HG03469 (cell line): ENCODE measurements at regions not wholly inside any gene's neighbourhood (a gene's known extent, or its start where the extent isn't known, plus 50 kb on each side); places are given as distances from the start of the nearest gene placed in this dataset.
"Not testable (repeated sequence)": the region's sequence is repeated elsewhere in the genome, so short reads cannot be mapped to it uniquely, and the experiment has no call there.

Experiments
- ATAC-seq: cut with Tn5 transposase; IDR thresholded peaks from one replicate; pipeline ENCODE4 v1.9.1; 2021; ENCODE audit warnings: mild to moderate bottlenecking, moderate library complexity, moderate number of reproducible peaks; ENCODE audit not compliant: unreplicated experiment

DNA sequence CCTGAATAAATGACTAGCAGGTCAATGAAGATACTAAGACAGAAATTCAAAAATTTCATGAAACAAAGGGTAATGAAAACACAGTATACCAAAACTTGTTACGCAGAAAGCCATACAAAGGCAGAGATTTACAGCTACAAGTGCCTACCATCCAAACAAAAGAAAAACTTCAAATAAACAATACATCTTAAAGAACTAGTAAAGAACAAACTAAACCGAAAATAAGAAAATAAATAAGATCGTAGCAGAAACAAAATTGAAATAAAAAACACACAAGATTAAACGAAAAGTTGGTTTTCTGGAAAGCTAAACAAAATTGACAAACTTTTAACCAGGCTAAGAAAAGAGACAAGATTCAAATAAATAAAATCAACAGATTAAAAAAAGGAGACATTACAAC is 51.5 kb downstream of the VPREB1 start:
- ATAC-seq: not testable (repeated sequence)

DNA sequence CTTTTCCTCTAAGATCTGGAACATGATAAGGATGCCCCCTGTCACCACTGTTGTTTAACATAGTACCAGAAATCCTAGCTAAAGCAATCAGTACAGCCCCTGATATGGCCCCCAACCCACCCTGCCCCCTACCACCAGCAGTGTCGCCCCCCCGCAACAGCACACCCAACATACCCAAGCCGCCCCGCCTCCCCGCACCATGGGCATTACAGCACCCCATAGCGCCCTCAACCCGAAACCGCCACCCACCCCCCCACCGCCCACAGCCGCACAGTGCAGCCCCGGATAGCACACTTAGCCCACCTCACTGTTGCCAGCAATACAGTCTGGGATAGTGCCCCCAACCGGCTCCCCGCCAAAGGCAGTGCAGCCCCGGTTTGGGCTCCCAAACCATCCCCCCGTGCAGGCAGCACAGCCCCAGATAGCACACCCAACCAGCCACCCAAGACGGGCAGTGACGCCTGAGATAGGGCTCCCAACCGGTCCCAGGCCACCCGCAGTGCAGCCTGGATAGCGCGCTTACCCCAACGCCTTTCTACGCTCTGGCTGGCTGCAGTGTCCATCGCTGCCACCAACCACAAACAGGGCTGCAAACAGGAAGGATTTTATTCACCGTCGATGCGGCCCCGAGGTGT is 52.7 kb downstream of the VPREB1 start:
- ATAC-seq: not testable (repeated sequence)

DNA sequence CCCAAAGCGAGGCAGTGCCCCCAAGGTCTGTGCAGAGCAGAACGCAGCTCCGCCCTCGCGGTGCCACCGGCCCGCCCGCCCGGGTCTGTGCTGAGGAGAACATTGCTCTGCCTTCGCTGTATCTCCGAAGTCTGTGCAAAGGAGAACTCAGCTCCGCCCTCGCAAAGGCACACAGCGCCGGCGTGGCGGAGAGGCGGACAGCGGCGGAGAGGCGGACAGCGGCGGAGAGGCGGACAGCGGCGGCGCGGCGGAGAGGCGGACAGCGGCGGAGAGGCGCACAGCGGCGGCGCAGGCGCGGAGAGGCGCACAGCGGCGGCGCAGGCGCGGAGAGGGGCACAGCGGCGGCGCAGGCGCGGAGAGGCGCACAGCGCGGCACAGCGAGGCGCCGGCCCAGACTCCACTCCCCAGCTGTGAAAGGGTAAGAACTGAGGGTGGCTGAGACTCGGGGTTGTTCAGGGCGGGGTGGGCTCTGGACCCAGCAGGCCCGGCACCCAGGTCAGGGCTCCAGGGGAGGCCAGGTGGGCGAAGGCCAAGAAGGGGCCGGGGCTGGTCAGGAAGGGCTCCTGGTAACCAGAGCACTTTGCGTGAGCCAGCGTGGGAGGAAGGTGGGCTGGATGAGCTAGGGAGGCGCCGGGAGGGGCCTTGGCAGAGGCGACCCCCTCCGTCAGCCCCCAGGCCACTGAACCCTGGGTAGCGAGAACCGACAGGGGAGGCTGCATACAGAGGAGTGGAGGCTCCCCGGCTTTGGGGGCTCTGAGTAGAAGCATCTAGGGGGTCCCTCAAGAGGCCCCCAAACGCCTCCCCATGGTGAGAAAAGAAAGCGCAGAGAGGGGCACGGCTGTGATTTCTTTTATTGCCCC is 53.4 kb downstream of the VPREB1 start:
- not testable (repeated sequence) for ATAC-seq

DNA sequence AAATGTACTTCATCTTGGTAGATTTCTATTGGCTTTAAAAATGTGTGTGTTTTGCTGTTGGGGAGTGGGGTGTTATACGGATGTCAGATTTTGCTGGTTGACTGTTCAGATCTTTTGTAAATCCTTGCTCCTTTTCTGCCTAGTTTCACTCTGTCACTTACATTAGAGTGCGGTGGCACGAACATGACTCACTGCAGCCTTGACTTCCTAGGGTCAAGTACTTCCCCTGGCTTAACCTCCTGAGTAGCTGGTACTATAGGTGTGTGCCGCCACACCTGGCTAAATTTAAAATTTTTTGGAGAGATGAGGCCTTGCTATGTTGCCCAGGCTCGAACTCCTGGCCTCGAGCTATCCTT is 54.0 kb downstream of the VPREB1 start:
- not testable (repeated sequence) for ATAC-seq

DNA sequence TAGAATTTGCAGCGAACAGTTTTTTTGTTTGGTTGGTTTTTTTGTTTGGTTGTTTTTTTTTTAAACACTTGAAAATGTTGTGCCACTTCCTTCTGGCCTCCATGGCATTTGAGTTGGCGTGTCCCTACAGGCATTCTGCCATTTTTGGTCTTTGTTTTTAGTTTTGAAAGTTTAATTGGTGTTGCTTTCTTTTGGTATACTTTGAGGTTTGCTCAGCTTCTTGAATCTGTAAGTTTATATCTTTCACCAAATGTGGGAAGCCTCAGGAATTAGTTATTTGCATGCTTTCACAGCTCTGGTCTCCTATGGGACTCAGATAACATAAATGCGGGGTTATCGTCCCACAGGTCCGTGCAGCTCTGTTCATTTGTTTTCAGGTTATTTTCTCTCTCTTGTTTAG is 55.9 kb downstream of the VPREB1 start:
- not testable (repeated sequence) for ATAC-seq

DNA sequence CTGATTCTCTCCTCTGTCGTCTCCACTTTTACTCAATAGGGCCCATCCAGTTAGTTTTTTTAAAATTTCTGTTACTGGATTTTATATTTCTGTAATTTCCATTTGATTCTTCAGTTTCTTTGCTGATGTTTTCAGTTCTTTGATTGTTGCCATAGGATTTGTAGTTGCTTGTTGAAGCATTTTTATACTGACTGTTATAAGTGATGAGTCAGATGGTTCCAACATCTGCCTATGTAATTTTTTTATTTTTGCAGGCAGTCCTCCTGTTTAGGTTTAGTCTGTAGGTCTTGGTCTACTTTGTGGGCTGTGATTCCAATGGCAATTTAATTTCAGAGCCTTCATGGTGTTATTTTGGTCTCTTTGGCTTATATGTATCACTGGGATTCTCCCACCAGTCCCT is 56.4 kb downstream of the VPREB1 start:
- ATAC-seq: not testable (repeated sequence)

DNA sequence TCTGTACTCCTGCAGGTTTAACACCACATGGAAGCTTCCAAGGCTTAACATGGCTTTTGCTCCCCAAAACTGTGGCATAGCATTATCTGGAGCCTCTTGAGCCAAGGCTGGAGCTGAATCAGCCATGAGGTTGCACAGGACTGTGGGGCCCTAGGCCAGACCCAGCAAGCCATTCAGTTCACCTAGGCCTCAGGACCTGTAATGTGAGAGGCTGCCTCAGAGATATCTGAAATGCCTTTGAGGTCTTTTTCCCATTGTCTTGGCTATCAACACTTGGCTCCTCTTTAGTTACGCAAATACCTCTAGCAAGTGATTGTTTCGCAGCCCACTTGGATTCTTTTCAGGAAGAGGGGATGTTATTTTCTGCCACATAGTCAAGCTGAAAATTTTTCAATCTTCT is 72.0 kb downstream of the VPREB1 start:
- ATAC-seq: no peak

DNA sequence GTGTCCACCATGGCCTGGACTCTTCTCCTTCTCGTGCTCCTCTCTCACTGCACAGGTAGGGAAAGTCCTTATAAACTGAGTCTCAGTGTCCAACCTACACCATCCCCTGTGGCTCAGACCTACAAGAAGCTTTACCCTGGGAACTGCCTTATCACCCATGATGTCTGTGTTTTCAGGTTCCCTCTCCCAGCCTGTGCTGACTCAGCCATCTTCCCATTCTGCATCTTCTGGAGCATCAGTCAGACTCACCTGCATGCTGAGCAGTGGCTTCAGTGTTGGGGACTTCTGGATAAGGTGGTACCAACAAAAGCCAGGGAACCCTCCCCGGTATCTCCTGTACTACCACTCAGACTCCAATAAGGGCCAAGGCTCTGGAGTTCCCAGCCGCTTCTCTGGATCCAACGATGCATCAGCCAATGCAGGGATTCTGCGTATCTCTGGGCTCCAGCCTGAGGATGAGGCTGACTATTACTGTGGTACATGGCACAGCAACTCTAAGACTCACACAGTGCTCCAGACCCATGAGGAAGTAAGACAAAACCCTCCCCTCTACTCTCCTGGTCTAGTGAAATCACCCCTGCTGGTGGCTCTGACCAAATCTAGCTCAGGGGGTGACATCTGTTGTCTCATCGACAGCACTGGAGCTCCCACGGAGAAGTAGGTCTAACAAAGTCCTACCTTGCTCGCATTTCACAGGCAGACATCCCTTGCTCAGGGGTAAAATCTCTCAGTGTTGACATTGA is 74.3 kb downstream of the VPREB1 start:
- ATAC-seq: no peak

DNA sequence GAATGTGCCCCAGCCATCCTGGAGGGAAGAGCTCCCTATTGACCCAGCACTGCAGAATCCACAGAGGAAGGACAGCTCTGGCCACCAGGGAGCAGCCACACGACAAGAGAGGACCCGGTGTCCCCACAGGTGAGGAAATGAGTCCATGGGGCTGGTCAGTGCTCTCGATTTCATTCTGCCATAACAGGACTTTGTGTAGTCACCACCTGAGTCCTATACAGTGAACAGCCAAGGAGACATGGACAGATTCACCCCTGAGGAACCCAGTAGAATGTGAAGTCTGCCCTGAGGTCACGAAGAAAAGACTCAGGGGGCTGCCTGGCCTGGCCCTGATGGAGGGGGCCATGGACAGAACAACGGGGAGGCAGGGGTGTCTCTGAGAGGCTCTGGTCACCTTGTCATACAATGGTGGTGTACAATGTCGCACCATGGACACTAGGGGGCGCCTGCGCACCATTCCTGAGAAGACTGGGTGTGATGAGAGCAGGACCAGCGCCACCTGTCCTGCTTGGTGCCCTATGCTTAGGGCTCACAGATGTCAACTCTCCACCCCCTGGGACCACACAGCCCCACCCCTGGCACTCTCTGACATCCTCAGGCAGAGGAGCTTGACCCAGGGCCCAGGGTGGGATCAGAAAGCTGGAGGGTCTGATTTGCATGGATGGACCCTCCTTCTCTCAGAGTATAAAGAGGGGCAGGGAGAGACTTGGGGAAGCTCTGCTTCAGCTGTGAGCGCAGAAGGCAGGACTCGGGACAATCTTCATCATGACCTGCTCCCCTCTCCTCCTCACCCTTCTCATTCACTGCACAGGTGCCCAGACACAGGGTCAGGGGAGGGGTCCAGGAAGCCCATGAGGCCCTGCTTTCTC is 77.4 kb downstream of the VPREB1 start:
- not testable (repeated sequence) for ATAC-seq

DNA sequence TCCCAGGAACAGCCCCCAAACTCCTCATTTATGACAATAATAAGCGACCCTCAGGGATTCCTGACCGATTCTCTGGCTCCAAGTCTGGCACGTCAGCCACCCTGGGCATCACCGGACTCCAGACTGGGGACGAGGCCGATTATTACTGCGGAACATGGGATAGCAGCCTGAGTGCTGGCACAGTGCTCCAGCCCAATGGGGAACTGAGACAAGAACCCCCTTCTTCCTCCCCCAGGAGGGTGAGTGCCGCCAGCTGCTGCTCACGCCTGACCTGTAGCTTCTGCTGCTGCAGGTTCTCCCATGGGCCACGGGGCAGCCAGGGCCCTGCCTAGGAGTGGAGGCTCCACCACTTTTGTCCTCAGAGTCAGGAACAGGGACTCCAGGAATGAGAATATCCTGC is 78.2 kb downstream of the VPREB1 start:
- ATAC-seq: no peak

DNA sequence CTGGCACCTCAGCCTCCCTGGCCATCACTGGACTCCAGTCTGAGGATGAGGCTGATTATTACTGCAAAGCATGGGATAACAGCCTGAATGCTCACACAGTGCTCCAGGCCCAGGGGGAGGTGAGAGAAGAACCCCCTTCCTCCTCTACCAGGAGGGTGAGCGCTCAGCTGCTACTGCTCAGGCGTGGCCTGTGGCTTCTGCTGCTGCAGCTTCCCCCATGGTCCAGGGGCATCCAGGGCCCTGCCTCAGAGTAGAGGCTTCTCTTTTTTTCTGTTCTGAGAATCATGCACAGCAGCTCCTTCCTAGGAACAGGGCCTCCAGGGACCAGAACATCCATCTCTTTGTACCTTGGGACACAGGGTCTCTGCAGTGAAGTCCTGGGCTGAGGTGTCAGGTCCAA is 83.1 kb downstream of the VPREB1 start:
- ATAC-seq: no peak

DNA sequence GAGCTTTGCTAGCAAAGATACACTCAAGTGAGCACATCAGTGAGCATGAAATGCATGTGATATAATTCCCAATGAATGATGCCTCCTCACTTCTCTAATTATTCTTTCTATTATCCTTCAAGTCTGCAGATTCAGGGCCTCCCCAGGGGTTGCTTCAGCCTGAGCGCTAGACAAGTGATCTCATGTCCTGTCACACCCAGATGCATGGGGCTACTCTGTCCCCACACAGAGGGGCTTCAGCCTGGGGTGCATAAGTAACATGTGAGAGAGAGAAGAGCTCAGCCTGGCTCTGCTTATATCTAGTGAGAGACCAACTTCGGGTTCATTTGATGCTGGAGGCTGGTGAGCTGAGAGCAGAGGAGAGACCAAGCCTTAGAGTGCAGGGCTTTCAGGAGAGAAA is 85.2 kb downstream of the VPREB1 start:
- ATAC-seq: no peak

DNA sequence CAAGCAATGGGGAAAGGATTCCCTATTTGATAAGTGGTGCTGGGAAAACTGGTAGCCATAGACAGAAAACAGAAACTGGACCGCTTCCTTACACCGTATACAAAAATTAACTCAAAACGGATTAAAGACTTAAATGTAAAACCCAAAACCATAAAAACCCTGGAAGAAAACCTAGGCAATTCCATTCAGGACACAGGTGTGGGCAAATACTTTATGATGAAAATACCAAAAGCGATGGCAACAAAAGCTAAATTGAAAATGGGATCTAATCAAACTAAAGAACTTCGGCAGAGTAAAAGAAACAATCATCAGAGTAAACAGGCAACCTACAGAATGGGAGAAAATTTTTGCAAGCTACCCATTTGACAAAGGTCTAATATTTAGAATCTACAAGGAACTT is 91.1 kb downstream of the VPREB1 start:
- not testable (repeated sequence) for ATAC-seq

DNA sequence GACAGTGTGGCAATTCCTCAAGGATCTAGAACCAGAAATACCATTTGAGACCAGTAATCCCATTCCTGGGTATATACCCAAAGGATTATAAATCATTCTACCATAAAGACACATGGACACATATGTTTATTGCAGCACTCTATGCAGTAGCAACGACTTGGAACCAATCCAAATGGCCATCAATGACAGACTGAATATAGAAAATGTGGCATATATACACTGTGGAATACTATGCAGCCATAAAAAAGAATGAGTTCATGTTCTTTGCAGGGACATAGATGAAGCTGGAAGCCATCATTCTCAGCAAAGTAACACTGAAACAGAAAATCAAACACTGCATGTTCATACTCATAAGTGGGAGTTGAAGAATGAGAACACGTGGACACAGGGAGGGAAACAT is 91.7 kb downstream of the VPREB1 start:
- ATAC-seq: not testable (repeated sequence)

DNA sequence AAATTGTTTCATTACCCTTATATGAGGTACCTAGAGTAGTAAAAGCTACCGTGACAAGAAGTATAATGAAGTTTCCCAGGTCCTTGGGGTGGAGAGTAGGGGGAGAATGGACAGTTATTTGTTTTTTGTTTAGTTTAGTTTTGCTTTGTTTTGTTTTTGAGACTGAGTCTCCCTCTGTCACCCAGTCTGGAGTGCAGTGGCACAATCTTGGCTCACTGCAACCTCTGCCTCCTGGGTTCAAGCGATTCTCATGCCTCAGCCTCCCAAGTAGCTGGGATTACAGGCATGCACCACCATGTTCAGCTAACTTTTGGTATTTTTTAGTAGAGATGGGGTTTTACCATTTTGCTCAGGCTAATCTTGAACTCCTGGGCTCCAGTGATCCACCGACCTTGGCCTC is 94.2 kb downstream of the VPREB1 start:
- not testable (repeated sequence) for ATAC-seq

DNA sequence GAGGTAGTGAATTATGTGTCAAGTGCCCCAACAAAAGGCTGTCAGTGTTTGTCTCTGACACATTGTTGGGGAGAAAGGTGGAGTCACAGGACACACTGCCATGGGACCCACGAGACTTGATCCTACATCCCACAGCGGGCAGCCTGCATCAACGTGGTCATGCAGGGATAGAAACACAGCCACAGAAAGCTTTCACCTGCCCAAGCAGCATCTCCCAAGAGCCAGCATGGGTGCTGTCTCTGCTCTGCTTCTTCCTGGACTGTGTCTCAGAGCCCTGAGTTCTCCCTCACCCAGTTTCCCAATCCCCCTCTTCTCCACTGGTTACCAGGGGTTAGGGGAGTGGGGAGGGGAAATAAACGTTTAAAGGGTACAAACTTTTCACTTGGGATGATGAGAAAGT is 97.2 kb downstream of the VPREB1 start:
- no peak for ATAC-seq

DNA sequence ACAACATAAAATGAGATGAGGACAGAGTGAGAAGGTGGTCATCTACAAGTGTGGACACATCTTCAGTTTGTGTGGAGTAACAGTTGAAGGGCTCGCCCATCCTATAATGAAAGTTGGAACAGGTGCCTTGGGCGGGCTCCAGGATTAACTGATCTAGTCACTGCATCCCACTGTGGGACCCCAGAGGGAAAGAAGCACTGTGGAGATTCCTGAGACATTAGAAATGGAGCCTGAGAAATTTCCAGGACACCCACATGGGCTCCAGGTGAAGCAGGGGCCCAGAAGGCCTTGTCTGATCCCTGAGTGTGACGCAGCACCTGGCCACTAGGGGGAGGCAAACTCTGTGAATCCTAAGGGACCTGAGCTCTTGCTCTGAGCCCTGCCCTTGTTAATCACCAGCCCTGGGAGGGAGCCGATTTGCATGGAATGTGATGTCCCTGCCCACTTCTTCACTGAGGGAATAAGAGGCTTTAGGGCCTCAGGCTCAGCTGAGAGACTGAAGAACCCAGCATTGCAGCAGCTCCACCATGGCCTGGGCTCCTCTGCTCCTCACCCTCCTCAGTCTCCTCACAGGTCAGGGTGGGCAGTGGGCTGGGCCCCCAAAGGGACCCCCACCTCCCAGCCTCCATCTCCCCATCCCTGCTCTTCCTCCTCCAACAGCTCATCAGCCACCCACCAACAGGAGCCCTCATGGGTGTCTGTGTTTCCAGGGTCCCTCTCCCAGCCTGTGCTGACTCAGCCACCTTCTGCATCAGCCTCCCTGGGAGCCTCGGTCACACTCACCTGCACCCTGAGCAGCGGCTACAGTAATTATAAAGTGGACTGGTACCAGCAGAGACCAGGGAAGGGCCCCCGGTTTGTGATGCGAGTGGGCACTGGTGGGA is 98.4 kb downstream of the VPREB1 start:
- ATAC-seq: no peak

DNA sequence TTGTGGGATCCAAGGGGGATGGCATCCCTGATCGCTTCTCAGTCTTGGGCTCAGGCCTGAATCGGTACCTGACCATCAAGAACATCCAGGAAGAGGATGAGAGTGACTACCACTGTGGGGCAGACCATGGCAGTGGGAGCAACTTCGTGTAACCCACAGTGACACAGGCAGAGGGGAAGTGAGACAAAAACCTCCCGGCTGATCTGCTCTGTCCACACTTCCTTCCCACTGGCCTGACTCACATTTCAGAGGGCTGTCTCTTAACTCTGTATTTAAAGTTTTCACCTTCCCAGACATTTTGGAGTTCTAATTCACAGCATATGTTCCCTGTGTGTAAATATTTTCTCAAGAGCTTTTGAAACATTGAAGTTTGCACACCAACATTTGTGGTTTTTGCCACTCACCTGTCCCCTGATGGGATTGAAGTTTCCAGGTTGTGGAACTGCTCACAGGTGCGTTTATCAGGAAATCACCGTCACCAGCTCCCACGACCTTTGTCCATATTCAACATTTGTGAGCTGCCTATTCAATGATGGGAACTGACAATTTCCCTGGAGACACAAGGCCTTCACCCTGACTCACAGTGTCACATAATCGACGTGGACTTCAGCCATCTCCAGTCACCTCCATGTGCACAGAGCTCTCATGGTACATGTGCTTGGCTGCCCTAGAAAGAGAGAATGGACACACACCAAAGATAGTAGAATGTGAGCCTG is 99.2 kb downstream of the VPREB1 start:
- ATAC-seq: no peak

DNA sequence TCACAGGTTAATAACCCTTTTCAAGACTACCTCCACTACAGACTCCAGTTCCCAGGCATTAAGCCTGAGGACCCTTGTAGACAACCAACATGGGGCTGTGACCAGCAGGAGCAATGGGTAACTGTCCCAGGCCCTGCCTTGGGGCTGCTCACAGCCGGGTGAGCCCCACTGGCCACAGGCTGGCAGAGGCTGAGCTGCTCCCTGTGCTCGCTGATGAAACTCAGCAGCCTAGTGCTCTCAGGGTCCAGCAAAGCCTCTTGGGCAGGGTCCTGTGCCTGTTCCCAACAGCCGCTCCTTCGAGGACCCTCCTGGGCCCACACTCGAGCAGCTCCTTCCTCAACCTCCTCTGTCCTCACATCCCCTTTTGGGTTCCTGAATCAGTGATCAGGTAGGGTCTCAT is 99.8 kb downstream of the VPREB1 start:
- no peak for ATAC-seq
